ACC112 (cell line): ENCODE measurements at regions not wholly inside any gene's neighbourhood (a gene's known extent, or its start where the extent isn't known, plus 50 kb on each side); places are given as distances from the start of the nearest gene placed in this dataset.
A peak's percentile ranks its signal among the peaks of the same experiment; 100 is the strongest.

Experiments
- H2AFZ ChIP-seq: fragments of 200-600 bp; sonication (generic); one replicate; pipeline ENCODE4 v1.6.0; 2017; ENCODE audit warnings: antibody characterized with exemption, low read length; ENCODE audit not compliant: unreplicated experiment
- H3K27ac ChIP-seq: fragments of 200-600 bp; sonication (generic); 2 replicates; pipeline ENCODE4 v1.5.1; 2014; ENCODE audit warnings: low read depth, mild to moderate bottlenecking, antibody characterized with exemption, low read length, moderate library complexity
- H3K27me3 ChIP-seq: fragments of 200-600 bp; sonication (generic); 2 replicates; pipeline ENCODE4 v1.6.1; 2014; ENCODE audit warnings: mild to moderate bottlenecking, antibody characterized with exemption, low read length, moderate library complexity, mixed read lengths; ENCODE audit not compliant: insufficient read depth
- H3K36me3 ChIP-seq: fragments of 200-600 bp; sonication (generic); 2 replicates; pipeline ENCODE4 v1.6.1; 2016; ENCODE audit warnings: mild to moderate bottlenecking, antibody characterized with exemption, low read length, moderate library complexity, mixed read lengths; ENCODE audit not compliant: insufficient read depth
- H3K4me1 ChIP-seq: fragments of 200-600 bp; sonication (generic); one replicate; pipeline ENCODE4 v1.6.1; 2016; ENCODE audit warnings: low read length, mixed read lengths; ENCODE audit not compliant: insufficient read depth, unreplicated experiment, control insufficient read depth
- H3K4me3 ChIP-seq: fragments of 200-600 bp; sonication (generic); 2 replicates; pipeline ENCODE4 v1.5.1; 2014; ENCODE audit warnings: mild to moderate bottlenecking, low read depth, low read length
- H3K79me2 ChIP-seq: fragments of 200-600 bp; sonication (generic); one replicate; pipeline ENCODE4 v1.6.0; 2016; ENCODE audit warnings: low read length; ENCODE audit not compliant: control insufficient read depth, unreplicated experiment, insufficient read depth

DNA sequence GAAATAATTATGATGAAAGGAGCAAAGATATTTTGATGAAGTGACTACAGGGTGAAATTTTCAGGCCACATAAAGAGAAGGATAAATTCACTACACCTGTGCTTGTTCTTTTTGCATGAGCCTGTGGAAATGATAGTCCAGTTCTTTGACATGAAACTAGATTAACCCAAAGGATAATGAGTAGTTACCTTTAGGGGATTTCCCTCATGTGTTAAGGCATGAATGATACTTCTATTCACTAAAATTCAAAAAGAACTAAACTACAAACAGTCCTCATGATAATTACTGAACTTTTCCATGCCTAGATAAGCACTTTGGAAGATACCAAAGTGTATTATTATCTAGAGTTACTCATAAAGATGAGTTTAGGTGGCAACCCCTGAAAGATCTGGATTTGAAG is 244.3 kb downstream of the PTPRC start:
- Histone ChIP-seq H3K4me3 (no peak overlapping the region), H3K27ac (no peak overlapping the region), H3K27me3 (no peaks in the 10 kb centered on the region), H3K79me2 (peaks cover 24% of the 10 kb centered on the region), H3K4me1 (peaks cover 35% of the 10 kb centered on the region), H2AFZ (no peak overlapping the region), H3K36me3 (peaks cover 11% of the 10 kb centered on the region)

DNA sequence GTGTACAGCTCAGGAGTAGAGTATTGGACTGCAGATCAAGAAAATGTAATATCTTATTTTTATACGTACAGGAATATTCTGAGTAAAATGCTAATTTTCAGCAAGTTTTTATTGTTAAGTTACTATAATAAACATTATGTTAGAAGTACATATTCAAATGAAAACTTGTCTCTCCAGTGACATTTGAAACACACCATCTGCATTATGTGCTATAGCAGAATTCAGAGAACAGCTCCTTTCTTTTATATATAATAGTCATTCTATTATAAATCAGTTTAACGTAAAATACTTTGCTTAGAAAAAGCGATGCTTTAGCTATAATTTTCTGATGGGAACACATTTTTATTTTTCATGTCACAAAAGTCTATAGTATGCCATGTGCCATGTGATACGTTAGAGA is 249.0 kb downstream of the PTPRC start:
- H3K4me3 ChIP-seq, result no peak overlapping the region
- H2AFZ ChIP-seq, result no peak overlapping the region
- H3K79me2 ChIP-seq, result peaks cover 20% of the 10 kb centered on the region
- H3K27me3 ChIP-seq, result no peaks in the 10 kb centered on the region
- no peak overlapping the region for H3K27ac ChIP-seq
- H3K4me1 ChIP-seq, result peaks cover 39% of the 10 kb centered on the region
- no peaks in the 10 kb centered on the region; the same call in 1 of the 2 replicates for H3K36me3 ChIP-seq

DNA sequence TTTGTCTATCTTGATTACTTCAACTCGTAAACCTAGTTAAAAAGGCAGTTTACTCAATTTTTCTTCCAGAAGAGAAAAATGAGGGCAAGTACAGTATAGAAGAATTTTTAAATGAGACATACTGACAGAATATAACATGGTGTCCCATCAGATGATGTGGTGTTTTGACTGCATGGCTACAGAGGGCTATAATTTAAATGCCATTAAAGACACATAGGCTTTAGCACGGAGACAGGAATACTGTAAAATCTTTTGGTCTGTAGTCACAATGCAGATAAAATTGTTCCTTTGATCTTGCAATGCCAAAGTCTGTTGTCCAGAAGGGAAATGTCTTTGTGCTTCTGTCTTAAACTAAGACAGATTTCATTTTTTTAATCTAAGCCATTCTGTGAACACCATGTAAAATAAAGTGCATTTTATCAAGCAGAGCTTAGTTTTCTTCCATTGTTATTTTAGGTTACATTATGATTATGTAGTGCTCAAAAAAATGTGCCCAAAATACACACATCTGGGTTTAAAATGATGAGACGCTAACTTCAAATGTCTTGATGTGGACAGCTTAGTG is 249.6 kb downstream of the PTPRC start:
- Histone ChIP-seq H3K27ac (0 out of 2 replicates have a peak overlapping the region, but pooled peaks have one; percentile 7), H3K79me2 (peaks cover 19% of the 10 kb centered on the region), H3K4me1 (peaks cover 42% of the 10 kb centered on the region), H3K27me3 (no peaks in the 10 kb centered on the region), H3K4me3 (no peak overlapping the region), H2AFZ (no peak overlapping the region), H3K36me3 (no peaks in the 10 kb centered on the region; the same call in 1 of the 2 replicates)

DNA sequence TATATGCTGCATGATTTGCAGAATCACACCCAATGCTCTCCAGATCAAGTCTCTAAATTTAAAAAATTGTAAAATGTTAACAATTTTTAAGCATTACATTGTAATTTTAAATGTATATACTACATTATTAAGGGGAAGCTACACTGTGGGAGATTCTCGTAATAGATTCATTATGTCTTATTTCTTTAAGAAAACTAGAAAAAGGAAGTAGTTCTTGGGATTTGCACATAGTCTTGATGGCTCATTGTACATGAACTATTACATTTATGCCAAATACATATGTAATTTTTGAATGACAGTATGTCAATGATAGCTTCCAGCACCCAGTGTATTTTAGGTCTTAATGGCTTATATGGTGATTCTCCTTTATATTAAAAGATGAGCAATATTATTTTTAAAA is 250.3 kb downstream of the PTPRC start:
- H3K79me2 ChIP-seq, result peaks cover 18% of the 10 kb centered on the region
- H3K4me1 ChIP-seq, result peaks cover 46% of the 10 kb centered on the region
- H3K36me3 ChIP-seq, result no peaks in the 10 kb centered on the region; the same call in 1 of the 2 replicates
- no peak overlapping the region for H3K27ac ChIP-seq
- no peak overlapping the region for H3K4me3 ChIP-seq
- H2AFZ ChIP-seq, result no peak overlapping the region
- H3K27me3 ChIP-seq, result no peaks in the 10 kb centered on the region

DNA sequence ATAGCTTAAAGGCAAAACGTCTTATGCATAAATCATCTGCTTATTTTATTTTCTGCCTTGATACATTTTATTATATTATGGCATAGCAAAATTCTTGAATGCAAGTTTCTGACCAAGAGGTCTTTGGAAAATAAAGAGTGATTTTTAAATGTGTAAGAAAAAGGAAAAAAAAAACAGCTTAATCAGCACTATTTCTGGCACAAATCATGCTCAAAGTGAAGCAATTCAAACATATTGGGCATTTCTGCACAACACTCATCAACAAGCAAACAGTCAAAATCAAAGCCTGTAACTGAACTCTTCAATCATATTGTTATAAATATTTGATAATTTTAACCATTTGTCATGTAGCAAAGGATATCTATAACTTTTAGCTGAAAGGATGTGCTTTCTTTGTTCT is 250.9 kb downstream of the PTPRC start:
- peaks cover 18% of the 10 kb centered on the region for H3K79me2 ChIP-seq

DNA sequence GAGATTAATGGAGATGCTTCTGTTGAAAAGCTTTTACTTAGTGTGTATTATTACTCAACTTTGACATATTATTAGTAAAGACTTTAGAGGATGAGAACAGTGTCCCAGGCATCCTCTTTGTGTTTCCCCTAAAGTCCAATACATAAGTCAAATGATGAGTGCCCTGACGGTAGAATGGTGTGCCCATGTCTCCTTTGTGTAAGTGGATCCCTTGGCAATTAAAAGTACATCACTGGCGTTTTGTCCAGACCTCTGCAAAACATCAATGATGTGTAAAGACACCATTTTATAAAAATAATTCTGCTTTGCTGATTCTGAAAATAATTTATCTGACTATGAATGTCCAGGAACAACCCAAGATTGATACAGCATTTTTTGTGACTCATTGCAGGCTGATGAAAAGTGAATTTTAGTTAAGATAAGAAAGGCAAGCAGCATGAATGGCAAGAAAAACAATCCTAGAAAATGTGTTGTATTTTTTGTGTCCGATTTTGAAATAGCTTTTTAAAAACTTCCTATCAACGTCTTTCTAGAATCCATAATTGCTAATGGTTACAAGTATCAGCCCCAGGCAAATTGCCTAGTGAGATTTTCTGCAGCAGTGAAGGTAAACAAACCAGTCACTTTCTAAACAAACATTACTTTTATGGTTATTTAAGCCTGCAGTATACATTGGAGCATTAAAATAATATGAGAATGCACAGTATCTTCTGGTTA is 251.5 kb downstream of the PTPRC start:
- peak overlapping the region; percentile 31; the same call in 1 of the 2 replicates for H3K4me3 ChIP-seq
- no peaks in the 10 kb centered on the region for H3K27me3 ChIP-seq
- H3K27ac ChIP-seq, result peak overlapping the region; percentile 59
- peaks cover 49% of the 10 kb centered on the region for H3K4me1 ChIP-seq
- H2AFZ ChIP-seq, result no peak overlapping the region
- peaks cover 3% of the 10 kb centered on the region; the same call in 1 of the 2 replicates for H3K36me3 ChIP-seq
- peaks cover 18% of the 10 kb centered on the region for H3K79me2 ChIP-seq

More for the DNA sequence above, 250.9 kb downstream of the PTPRC start:
- H3K4me1 ChIP-seq, result peaks cover 49% of the 10 kb centered on the region
- no peaks in the 10 kb centered on the region for H3K27me3 ChIP-seq
- H3K4me3 ChIP-seq, result peak overlapping the region; percentile 31; the same call in 1 of the 2 replicates
- no peak overlapping the region for H2AFZ ChIP-seq
- peaks cover 3% of the 10 kb centered on the region; the same call in 1 of the 2 replicates for H3K36me3 ChIP-seq
- peak overlapping the region; percentile 59 for H3K27ac ChIP-seq

DNA sequence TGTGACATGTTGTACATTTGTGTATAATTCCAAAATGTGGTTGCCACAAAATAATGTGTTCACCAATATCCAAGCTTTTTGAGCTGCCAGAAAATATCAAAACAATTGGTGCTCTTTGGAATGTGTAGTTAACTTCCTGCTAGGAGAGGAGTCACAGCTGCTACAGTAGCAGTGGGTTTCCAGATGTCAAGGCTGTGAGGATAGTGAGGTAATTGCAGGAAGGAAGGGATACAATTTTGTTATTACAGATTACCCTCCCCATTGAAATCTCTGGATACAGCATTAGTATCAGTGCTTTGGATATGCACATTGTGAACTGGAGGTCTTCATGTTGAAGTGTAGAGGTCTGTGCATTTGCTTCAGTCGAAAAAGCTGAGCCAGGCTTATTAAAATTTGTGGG is 253.2 kb downstream of the PTPRC start:
- Histone ChIP-seq H2AFZ (no peak overlapping the region), H3K4me3 (no peak overlapping the region), H3K36me3 (peaks cover 11% of the 10 kb centered on the region), H3K79me2 (peaks cover 18% of the 10 kb centered on the region), H3K27me3 (no peaks in the 10 kb centered on the region), H3K4me1 (peaks cover 49% of the 10 kb centered on the region), H3K27ac (peak overlapping the region; percentile 18)

DNA sequence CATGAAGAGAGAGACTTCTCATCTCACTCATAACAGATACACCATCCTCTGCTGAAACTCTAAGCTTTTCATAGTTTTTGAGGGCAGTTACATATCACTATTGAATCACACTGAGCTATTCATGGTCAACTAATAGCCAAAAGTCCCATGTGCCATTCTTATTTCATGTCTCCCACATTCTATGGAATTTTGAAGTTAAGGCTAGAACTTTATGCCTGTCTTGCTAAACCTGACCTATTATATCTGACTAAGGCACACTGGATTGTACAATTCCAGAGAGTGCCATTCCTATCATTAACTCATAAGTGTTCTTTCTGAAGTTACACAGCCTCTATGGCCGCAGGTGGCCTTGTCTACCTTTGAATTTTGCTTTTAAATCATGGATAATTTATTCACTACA is 254.3 kb downstream of the PTPRC start:
- H3K27ac ChIP-seq, result peak overlapping the region; percentile 18
- H2AFZ ChIP-seq, result no peak overlapping the region
- peaks cover 18% of the 10 kb centered on the region for H3K79me2 ChIP-seq
- H3K27me3 ChIP-seq, result no peaks in the 10 kb centered on the region
- H3K36me3 ChIP-seq, result peaks cover 18% of the 10 kb centered on the region
- H3K4me3 ChIP-seq, result no peak overlapping the region
- peaks cover 49% of the 10 kb centered on the region for H3K4me1 ChIP-seq

DNA sequence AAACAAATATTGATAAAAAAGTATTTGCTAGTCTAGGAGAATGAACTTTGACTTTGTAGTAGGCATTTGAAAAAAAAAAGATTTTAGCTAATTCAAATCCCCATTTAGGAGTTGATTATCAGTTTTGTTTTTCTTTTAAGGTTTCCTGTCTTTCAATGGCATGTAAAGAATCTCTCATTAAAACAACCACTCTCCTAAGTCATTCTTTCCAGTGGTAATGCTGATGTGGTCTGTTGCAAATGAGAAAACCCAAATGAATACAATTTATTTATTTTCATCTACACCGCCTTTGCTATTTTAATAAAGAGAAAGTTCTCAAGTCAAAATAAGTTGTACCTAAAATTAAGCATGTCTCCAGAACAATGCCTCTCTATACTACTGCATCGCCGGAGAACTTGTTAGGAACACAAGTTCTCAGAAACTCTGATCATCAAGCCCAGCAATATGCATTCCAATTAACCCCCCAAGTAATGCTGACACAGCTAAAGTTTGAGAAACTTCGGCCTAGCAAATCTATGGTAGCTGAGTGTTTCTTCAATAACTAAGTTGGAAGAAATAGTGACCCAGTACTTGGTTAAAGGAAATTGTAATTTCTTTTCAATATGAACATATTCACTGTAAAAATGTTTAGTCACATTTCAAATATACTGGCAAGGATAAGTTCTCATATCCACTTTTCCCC is 255.1 kb downstream of the PTPRC start:
- Histone ChIP-seq H3K36me3 (peaks cover 19% of the 10 kb centered on the region), H3K4me3 (no peak overlapping the region), H3K79me2 (peaks cover 11% of the 10 kb centered on the region), H3K27ac (no peak overlapping the region), H2AFZ (no peak overlapping the region), H3K27me3 (no peaks in the 10 kb centered on the region), H3K4me1 (peaks cover 49% of the 10 kb centered on the region)

DNA sequence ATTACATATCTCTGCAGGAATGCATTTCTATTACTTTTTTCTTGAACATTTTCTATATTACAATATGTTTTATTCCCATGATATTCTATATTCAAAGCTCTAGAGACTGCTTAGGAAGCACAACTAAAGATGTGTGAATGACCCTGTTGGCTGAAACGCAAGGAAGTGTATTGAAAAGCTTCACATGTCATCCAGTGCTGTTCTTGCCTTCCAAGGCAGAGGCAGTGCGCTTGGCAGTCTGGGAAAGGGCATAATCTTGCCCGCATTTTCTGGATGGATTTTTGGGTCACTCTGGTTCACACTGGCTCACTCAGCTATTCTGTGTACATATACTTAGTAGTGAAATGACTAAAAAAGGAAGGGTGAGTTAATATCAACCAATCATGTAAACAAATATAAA is 262.4 kb downstream of the PTPRC start:
- no peak overlapping the region for H3K4me3 ChIP-seq
- H3K79me2 ChIP-seq, result peaks cover 33% of the 10 kb centered on the region
- no peaks in the 10 kb centered on the region for H3K27me3 ChIP-seq
- H3K4me1 ChIP-seq, result peaks cover 23% of the 10 kb centered on the region
- no peak overlapping the region for H2AFZ ChIP-seq
- H3K27ac ChIP-seq, result no peak overlapping the region
- peaks cover 26% of the 10 kb centered on the region for H3K36me3 ChIP-seq
